SU-DHL-6 (cell line): ENCODE measurements at regions not wholly inside any gene's neighbourhood (a gene's known extent, or its start where the extent isn't known, plus 50 kb on each side); places are given as distances from the start of the nearest gene placed in this dataset.

ENCODE experiments used
- CTCF ChIP-seq: fragments of 200-600 bp; sonication (generic); IDR thresholded peaks from one replicate; pipeline ENCODE4 v1.5.1; 2017; ENCODE audit warnings: antibody characterized with exemption, mild to moderate bottlenecking, low read length, moderate library complexity; ENCODE audit not compliant: insufficient read depth, poor library complexity, severe bottlenecking
- EZH2phosphoT487 ChIP-seq: fragments of 200-600 bp; sonication (generic), shearing (Covaris generic); conservative IDR thresholded peaks from 2 replicates; pipeline ENCODE4 v1.6.1; 2018; ENCODE audit warnings: mild to moderate bottlenecking, antibody characterized with exemption, low read length, moderate library complexity, mixed read lengths

DNA sequence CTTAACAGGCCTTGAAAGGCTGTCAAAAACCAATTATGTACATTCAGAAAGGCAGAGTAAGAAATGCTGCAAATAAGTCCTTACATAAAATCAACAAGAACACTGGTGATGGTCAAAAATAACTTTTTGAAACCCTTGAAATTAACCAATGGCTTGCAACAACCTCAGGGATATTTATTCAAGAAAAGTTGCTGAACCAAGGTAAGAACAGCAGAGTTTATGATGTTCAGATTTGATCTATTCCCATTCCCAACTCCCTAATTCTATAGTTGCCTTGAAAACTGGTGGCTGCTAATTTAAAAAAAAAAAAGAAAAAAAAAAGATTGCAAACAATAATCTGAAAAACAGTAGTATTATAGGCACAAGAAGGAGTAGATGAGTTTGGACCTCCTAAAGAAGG, 109.8 kb upstream of the UFM1 start:
- TF ChIP-seq CTCF (no peak), EZH2phosphoT487 (no peak)
